Peyer's patch (tissue), 4 donors: ENCODE measurements at regions not wholly inside any gene's neighbourhood (a gene's known extent, or its start where the extent isn't known, plus 50 kb on each side); places are given as distances from the start of the nearest gene placed in this dataset.

Source experiments
- CTCF ChIP-seq, 6 experiments: fragments of 450-650 bp in 4 of 6; fragments of 200-600 bp in 2 of 6; sonication (generic) in 1 of 6; IDR thresholded peaks; one replicate each; pipeline ENCODE4 v1.5.1; 2017 to 2019; ENCODE audit warnings: antibody characterized with exemption in 6 of 6, mild to moderate bottlenecking in 3 of 6, moderate library complexity in 1 of 6
- POLR2A ChIP-seq, 2 donors: fragments of 450-650 bp; IDR thresholded peaks; one replicate each; pipeline ENCODE4 v1.5.1; 2017; ENCODE audit warnings: antibody characterized with exemption in 2 of 2, mild to moderate bottlenecking in 2 of 2, moderate library complexity in 2 of 2

DNA sequence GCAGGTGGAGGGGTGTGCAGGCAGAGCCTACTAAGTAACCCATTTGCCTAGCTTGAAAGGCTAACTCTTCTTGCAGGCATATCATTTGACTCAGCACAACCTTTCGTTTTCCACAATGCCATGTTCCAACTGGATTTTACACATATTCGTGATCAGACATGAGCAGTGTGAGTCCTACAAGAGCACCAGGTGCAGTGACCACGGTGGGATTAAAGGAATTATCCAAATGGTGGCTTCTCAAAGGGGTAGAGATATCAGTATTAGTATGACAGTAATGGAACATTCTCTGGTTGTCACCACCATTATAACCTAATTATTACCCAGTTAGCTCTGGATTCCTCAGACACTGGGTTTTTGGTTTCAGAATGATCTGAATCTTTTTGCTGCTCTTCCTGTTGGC is 323.5 kb downstream of the LMO4 start:
- no peak for TF ChIP-seq POLR2A (IDR thresholded peaks at IDR 0.05)
- no peak for TF ChIP-seq CTCF (IDR thresholded peaks at IDR 0.05)
